ENCODE measurements at regions not wholly inside any gene's neighbourhood (a gene's known extent, or its start where the extent isn't known, plus 50 kb on each side); places are given as distances from the start of the nearest gene placed in this dataset.

DNA sequence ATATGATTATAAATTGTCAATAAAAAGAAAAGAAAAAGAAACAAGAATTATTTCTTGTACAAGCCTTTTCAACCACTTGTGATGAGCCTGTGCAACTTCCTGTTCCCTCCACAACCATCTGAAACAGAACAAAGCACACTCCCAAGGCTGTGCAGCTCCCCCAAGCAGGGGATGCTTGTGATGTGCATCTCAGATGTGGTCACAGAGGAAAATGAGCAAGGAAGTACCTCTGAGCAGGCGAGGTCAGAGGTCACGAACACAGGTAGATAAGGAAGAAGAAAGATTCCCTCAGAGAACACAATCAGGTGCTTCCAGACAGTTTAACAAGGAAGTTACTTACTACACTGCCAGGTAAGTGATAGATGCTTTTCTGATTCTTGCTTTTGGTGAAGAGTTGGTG, 274.8 kb upstream of the SLC39A10 start:
- TF ChIP-seq CTCF (IDR thresholded peaks at IDR 0.05) (no peak), EP300 (IDR thresholded peaks at IDR 0.05) (no peak)

Measured in sigmoid colon (tissue), 4 donors.